Neural progenitor cell (in vitro differentiated cells): ENCODE measurements at regions not wholly inside any gene's neighbourhood (a gene's known extent, or its start where the extent isn't known, plus 50 kb on each side); places are given as distances from the start of the nearest gene placed in this dataset.

Source experiments
- CTCF ChIP-seq: fragments of 200-600 bp; sonication (generic); IDR thresholded peaks from 2 replicates; pipeline ENCODE4 v1.5.1; 2017; ENCODE audit warnings: antibody characterized with exemption, mild to moderate bottlenecking
- EZH2 ChIP-seq: fragments of 200-600 bp; sonication (generic); IDR thresholded peaks from 2 replicates; pipeline ENCODE4 v1.6.1; 2017; ENCODE audit warnings: antibody characterized with exemption, mild to moderate bottlenecking, moderate library complexity
- EZH2phosphoT487 ChIP-seq: fragments of 200-600 bp; sonication (generic); IDR thresholded peaks from 2 replicates; pipeline ENCODE4 v1.6.1; 2017; ENCODE audit warnings: antibody characterized with exemption

- TF ChIP-seq EZH2 (no peak), CTCF (no peak), EZH2phosphoT487 (no peak)
These were observed 562.2 kb upstream of the SLIT2 start for GRCh38 chr4:19689511-19689910.
